ENCODE measurements at regions not wholly inside any gene's neighbourhood (a gene's known extent, or its start where the extent isn't known, plus 50 kb on each side); places are given as distances from the start of the nearest gene placed in this dataset.

DNA sequence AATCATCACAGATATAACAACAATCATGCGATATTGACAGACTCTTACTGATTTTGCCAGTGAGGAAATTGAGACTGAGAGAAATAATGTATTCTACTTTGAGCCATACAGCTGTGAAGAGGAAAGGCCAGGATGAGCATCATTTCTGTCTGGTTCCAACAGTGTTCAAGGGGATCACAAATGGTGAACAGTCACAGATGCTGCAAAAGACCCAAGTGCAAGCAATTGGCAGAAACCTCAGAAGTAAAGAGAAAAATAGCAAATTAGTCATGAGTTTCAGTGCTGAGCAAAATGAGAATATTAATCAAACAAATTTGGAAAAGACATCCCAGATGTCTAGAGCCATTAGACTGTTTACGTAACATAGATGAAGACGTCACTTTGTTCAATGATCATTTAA, 114.1 kb downstream of the RAB38 start:
- Histone ChIP-seq H3K56ac (replicated peaks; ENCODE audit: insufficient read length, low read depth, low read length) (no peak overlapping the region), H2BK20ac (ENCODE audit: low read length) (no peak overlapping the region), H2BK120ac (replicated peaks; ENCODE audit: low read depth, low read length) (no peak overlapping the region), H4K91ac (replicated peaks; ENCODE audit: insufficient read length, low read length) (no peak overlapping the region), H3K23ac (ENCODE audit: insufficient read length) (no peak overlapping the region), H3K79me1 (ENCODE audit: low read depth, low read length) (no peaks in the 10 kb centered on the region), H3K27me3 (replicated peaks in 1 of 4; ENCODE audit: control insufficient read depth in 3 of 4, extremely low read depth in 1 of 4, insufficient read depth in 3 of 4, low read length in 3 of 4) (no peaks in the 10 kb centered on the region), H3K9me3 (ENCODE audit: insufficient read depth in 2 of 2, low read depth in 1 of 2, low read length in 1 of 2) (no peaks in the 10 kb centered on the region), H3K9ac (replicated peaks in 1 of 4; ENCODE audit: extremely low read depth in 1 of 4, low read depth in 3 of 4, low read length in 3 of 4) (no peak overlapping the region), H3K4me1 (replicated peaks in 1 of 4; ENCODE audit: control insufficient read depth in 3 of 4, insufficient read depth in 4 of 4, low read length in 3 of 4) (no peaks in the 10 kb centered on the region), H3K18ac (ENCODE audit: extremely low read depth, low read length) (no peak overlapping the region), H3K4me2 (ENCODE audit: insufficient read depth in 1 of 2, low read depth in 2 of 2, low read length in 2 of 2) (no peak overlapping the region), H2AFZ (ENCODE audit: low read length) (no peak overlapping the region), H2BK5ac (ENCODE audit: low read depth, low read length) (no peak overlapping the region), H2BK15ac (ENCODE audit: low read length) (no peak overlapping the region), H3K27ac (ENCODE audit: low read depth, low read length) (no peak overlapping the region), H3K4ac (replicated peaks; ENCODE audit: insufficient read length, low read depth, low read length) (no peak overlapping the region), H4K20me1 (replicated peaks in 1 of 2; ENCODE audit: control insufficient read depth in 1 of 2, insufficient read depth in 2 of 2, low read length in 2 of 2) (no peaks in the 10 kb centered on the region), H2BK12ac (ENCODE audit: low read depth, low read length) (no peak overlapping the region), H3K79me2 (ENCODE audit: control insufficient read depth in 1 of 2, insufficient read depth in 2 of 2, low read length in 2 of 2) (no peaks in the 10 kb centered on the region), H3K4me3 (ENCODE audit: extremely low read depth in 1 of 4, insufficient read depth in 2 of 4, low read depth in 3 of 4, low read length in 4 of 4) (no peak overlapping the region), H3K14ac (ENCODE audit: insufficient read length) (no peak overlapping the region), H4K5ac (ENCODE audit: insufficient read length, low read depth, low read length) (no peak overlapping the region), H4K8ac (ENCODE audit: extremely low read depth, insufficient read depth, low read length) (no peak overlapping the region), H2AK5ac (ENCODE audit: low read depth, low read length) (no peak overlapping the region), H3K23me2 (ENCODE audit: low read depth, low read length) (no peaks in the 10 kb centered on the region), H3K36me3 (ENCODE audit: control insufficient read depth in 2 of 4, insufficient read depth in 4 of 4, low read length in 3 of 4) (no peaks in the 10 kb centered on the region)
- ChIA-PET CTCF (ENCODE audit: partially characterized antibody) (interaction anchor here (1.0 kb wide), 1 partner anchor 43 kb away, joined by 3 read pairs; no protein-coding TSS in a partner anchor), POLR2A (ENCODE audit: partially characterized antibody) (no interaction called here)
- DNase-seq (ENCODE audit: low read depth in 1 of 2, low spot score in 2 of 2) (no peak), FAIRE-seq (no peak)
- TF ChIP-seq NRF1 (IDR thresholded peaks at IDR 0.05; ENCODE audit: low read depth, low read length) (no peak), BACH1 (IDR thresholded peaks at IDR 0.05; ENCODE audit: low read length) (no peak), CBX5 (IDR thresholded peaks at IDR 0.05; ENCODE audit: low read depth, low read length) (no peak), JUND (IDR thresholded peaks at IDR 0.05; ENCODE audit: low read length) (no peak), EZH2 (IDR thresholded peaks at IDR 0.05; ENCODE audit: low read depth, low read length, severe bottlenecking) (no peak), TEAD4 (IDR thresholded peaks at IDR 0.05; ENCODE audit: low read depth, low read length) (no peak), CHD1 (IDR thresholded peaks at IDR 0.05; ENCODE audit: low read depth, low read length) (no peak)
- 84% methylated on average over 3 of the region's 3 CpGs; no CpG with 5 or more reads in 1 of the 2 experiments for WGBS, 2 experiments (ENCODE audit: extremely low coverage in 1 of 2, insufficient coverage in 1 of 2, insufficient read length in 1 of 2, insufficient replicate concordance in 2 of 2, low coverage in 1 of 2, low lambda C conversion rate in 2 of 2, missing lambda C conversion rate in 1 of 2)
